ENCODE measurements at regions not wholly inside any gene's neighbourhood (a gene's known extent, or its start where the extent isn't known, plus 50 kb on each side); places are given as distances from the start of the nearest gene placed in this dataset.
"Not testable (repeated sequence)": the region's sequence is repeated elsewhere in the genome, so short reads cannot be mapped to it uniquely, and the experiment has no call there.

- no peak for DNase-seq (ENCODE audit: low read depth)
Measured at GRCh38 chr20:48490961-48491831, 336.6 kb downstream of the PREX1 start.

GRCh38 chr20:48490341-48490740 is 337.5 kb downstream of the PREX1 start:
- not testable (repeated sequence) for DNase-seq (ENCODE audit: low read depth)

GRCh38 chr20:48489656-48490055 is 338.1 kb downstream of the PREX1 start:
- DNase-seq (ENCODE audit: low read depth), result no peak

GRCh38 chr20:48489046-48489463 is 338.7 kb downstream of the PREX1 start:
- DNase-seq (ENCODE audit: low read depth), result no peak

- DNase-seq (ENCODE audit: low read depth), result not testable (repeated sequence)
Measured at GRCh38 chr20:48488334-48489034, 339.3 kb downstream of the PREX1 start.

- DNase-seq (ENCODE audit: low read depth), result no peak
Measured at GRCh38 chr20:48486065-48486464, 341.7 kb downstream of the PREX1 start.

GRCh38 chr20:48485153-48485552 is 342.6 kb downstream of the PREX1 start:
- not testable (repeated sequence) for DNase-seq (ENCODE audit: low read depth)

GRCh38 chr20:48483334-48484066 is 344.3 kb downstream of the PREX1 start:
- no peak for DNase-seq (ENCODE audit: low read depth)

GRCh38 chr20:48482790-48483189 is 345.0 kb downstream of the PREX1 start:
- no peak for DNase-seq (ENCODE audit: low read depth)

- no peak for DNase-seq (ENCODE audit: low read depth)
Measured at GRCh38 chr20:48480216-48480772, 347.5 kb downstream of the PREX1 start.

GRCh38 chr20:48478806-48479585 is 348.8 kb downstream of the PREX1 start:
- DNase-seq (ENCODE audit: low read depth), result no peak

GRCh38 chr20:48478370-48478769 is 349.4 kb downstream of the PREX1 start:
- DNase-seq (ENCODE audit: low read depth), result no peak

- no peak for DNase-seq (ENCODE audit: low read depth)
Measured at GRCh38 chr20:48476854-48477253, 350.9 kb downstream of the PREX1 start.

GRCh38 chr20:48474022-48474421 is 353.8 kb downstream of the PREX1 start:
- no peak for DNase-seq (ENCODE audit: low read depth)

GRCh38 chr20:48471759-48472408 is 355.9 kb downstream of the PREX1 start:
- DNase-seq (ENCODE audit: low read depth), result peak; percentile 2

- DNase-seq (ENCODE audit: low read depth), result no peak
Measured at GRCh38 chr20:48471176-48471575, 356.6 kb downstream of the PREX1 start.

- no peak for DNase-seq (ENCODE audit: low read depth)
Measured at GRCh38 chr20:48470141-48470540, 357.7 kb downstream of the PREX1 start.

GRCh38 chr20:48469026-48469425 is 358.8 kb downstream of the PREX1 start:
- DNase-seq (ENCODE audit: low read depth), result no peak

GRCh38 chr20:48468571-48468970 is 359.2 kb downstream of the PREX1 start:
- no peak for DNase-seq (ENCODE audit: low read depth)

GRCh38 chr20:48467622-48468021 is 360.2 kb downstream of the PREX1 start:
- DNase-seq (ENCODE audit: low read depth), result no peak

GRCh38 chr20:48465271-48465670 is 362.5 kb downstream of the PREX1 start:
- no peak for DNase-seq (ENCODE audit: low read depth)

Data from stromal cell of bone marrow (primary cell).